Esophagus muscularis mucosa (tissue), 4 donors: ENCODE measurements at regions not wholly inside any gene's neighbourhood (a gene's known extent, or its start where the extent isn't known, plus 50 kb on each side); places are given as distances from the start of the nearest gene placed in this dataset.

Experiments
- CTCF ChIP-seq, 3 experiments: fragments of 200-600 bp in 2 of 3; fragments of 450-650 bp in 1 of 3; sonication (generic) in 2 of 3; IDR thresholded peaks; one replicate each; pipeline ENCODE4 v1.5.1; 2017 to 2019; ENCODE audit warnings: antibody characterized with exemption in 3 of 3, mild to moderate bottlenecking in 2 of 3, moderate library complexity in 1 of 3
- EP300 ChIP-seq: sonication (generic); formaldehyde crosslinking; IDR thresholded peaks from one replicate; pipeline ENCODE4 v1.6.1; 2017; ENCODE audit warnings: antibody characterized with exemption
- POLR2A ChIP-seq: fragments of 450-650 bp; IDR thresholded peaks from one replicate; pipeline ENCODE4 v1.6.1; 2017; ENCODE audit warnings: antibody characterized with exemption, moderate library complexity, mild to moderate bottlenecking, low read depth
- POLR2AphosphoS5 ChIP-seq, 2 donors: sonication (generic); formaldehyde crosslinking; IDR thresholded peaks; one replicate each; pipeline ENCODE4 v1.6.1; 2017; ENCODE audit warnings: antibody characterized with exemption in 2 of 2

GRCh38 chr2:43114210-43114609 is 112.2 kb downstream of the ZFP36L2 start:
- TF ChIP-seq POLR2AphosphoS5 (IDR thresholded peaks at IDR 0.05), result no peak
- TF ChIP-seq CTCF (IDR thresholded peaks at IDR 0.05), result no peak
- TF ChIP-seq POLR2A, result no peak
- no peak for TF ChIP-seq EP300
